OCI-LY1 (cell line): ENCODE measurements at regions not wholly inside any gene's neighbourhood (a gene's known extent, or its start where the extent isn't known, plus 50 kb on each side); places are given as distances from the start of the nearest gene placed in this dataset.

Experiments used
- H2AFZ ChIP-seq: fragments of 200-600 bp; sonication (generic), shearing (Covaris generic); 2 replicates; pipeline ENCODE4 v1.6.0; 2014; ENCODE audit warnings: antibody characterized with exemption, mild to moderate bottlenecking, low read length
- H3F3A ChIP-seq: fragments of 200-600 bp; sonication (generic), shearing (Covaris generic); 2 replicates; pipeline ENCODE4 v1.6.0; 2014; ENCODE audit warnings: mild to moderate bottlenecking, antibody characterized with exemption, low read length, moderate library complexity; ENCODE audit not compliant: insufficient read depth
- H3K27ac ChIP-seq: fragments of 200-600 bp; sonication (generic); 2 replicates; pipeline ENCODE4 v1.5.1; 2014; ENCODE audit warnings: low read length, mixed run types, mild to moderate bottlenecking, low read depth; ENCODE audit not compliant: poor library complexity, severe bottlenecking
- H3K27me3 ChIP-seq: fragments of 200-600 bp; sonication (generic); 2 replicates; pipeline ENCODE4 v1.6.0; 2014; ENCODE audit warnings: antibody characterized with exemption, mild to moderate bottlenecking, low read length, moderate library complexity; ENCODE audit not compliant: insufficient read depth
- H3K36me3 ChIP-seq: fragments of 200-600 bp; sonication (generic); 2 replicates; pipeline ENCODE4 v1.6.1; 2014; ENCODE audit warnings: mild to moderate bottlenecking, antibody characterized with exemption, low read length, moderate library complexity, mixed read lengths; ENCODE audit not compliant: insufficient read depth
- H3K4me1 ChIP-seq: fragments of 200-600 bp; sonication (generic); 2 replicates; pipeline ENCODE4 v1.5.1; 2014; ENCODE audit warnings: mild to moderate bottlenecking, low read length, moderate library complexity; ENCODE audit not compliant: insufficient read depth, severe bottlenecking
- H3K4me2 ChIP-seq: fragments of 200-600 bp; sonication (generic), shearing (Covaris generic); 2 replicates; pipeline ENCODE4 v1.6.1; 2014; ENCODE audit warnings: low read length
- H3K4me3 ChIP-seq: fragments of 200-600 bp; sonication (generic); 2 replicates; pipeline ENCODE4 v1.5.1; 2014; ENCODE audit warnings: low read length, low read depth, mild to moderate bottlenecking, mixed read lengths; ENCODE audit not compliant: poor library complexity, severe bottlenecking
- H3K79me2 ChIP-seq: fragments of 200-600 bp; shearing (Covaris generic); 2 replicates; pipeline ENCODE4 v1.6.1; 2016; ENCODE audit warnings: mixed run types, low read length, mixed read lengths; ENCODE audit not compliant: insufficient read depth
- H3K9ac ChIP-seq: fragments of 200-600 bp; sonication (generic), shearing (Covaris generic); 2 replicates; pipeline ENCODE4 v1.6.1; 2014; ENCODE audit warnings: mild to moderate bottlenecking, low read length, mixed read lengths
- H3K9me2 ChIP-seq: fragments of 200-600 bp; sonication (generic), shearing (Covaris generic); 2 replicates; pipeline ENCODE4 v1.6.1; 2014; ENCODE audit warnings: low read depth, mild to moderate bottlenecking, low read length, mixed read lengths
- H3K9me3 ChIP-seq: fragments of 200-600 bp; shearing (Covaris generic); 2 replicates; pipeline ENCODE4 v1.6.1; 2014; ENCODE audit warnings: low read length, mixed read lengths
- H4K20me1 ChIP-seq: fragments of 200-600 bp; sonication (generic), shearing (Covaris generic); 2 replicates; pipeline ENCODE4 v1.6.0; 2016; ENCODE audit warnings: mild to moderate bottlenecking, low read length; ENCODE audit not compliant: insufficient read depth
- EZH2 ChIP-seq: fragments of 200-600 bp; sonication (generic), shearing (Covaris generic); IDR thresholded peaks from 2 replicates; pipeline ENCODE4 v1.8.0; 2017; ENCODE audit warnings: borderline replicate concordance, mixed run types, mild to moderate bottlenecking, antibody characterized with exemption, low read length, moderate library complexity, mixed read lengths
- TF ChIP-seq, protein P1 (sequence below): fragments of 200-600 bp; sonication (generic), shearing (Covaris generic); IDR thresholded peaks from 2 replicates; pipeline ENCODE4 v1.5.1; 2017; ENCODE audit warnings: mild to moderate bottlenecking, antibody characterized with exemption, low read length, moderate library complexity, mixed read lengths

GRCh38 chr16:48816393-48816792, 206.4 kb upstream of the N4BP1 start:
- Histone ChIP-seq H3K9ac (no peak overlapping the region), H4K20me1 (no peaks in the 10 kb centered on the region), H3K9me2 (no peaks in the 10 kb centered on the region), H2AFZ (no peak overlapping the region), H3K27ac (no peak overlapping the region), H3K4me3 (no peak overlapping the region), H3K79me2 (no peaks in the 10 kb centered on the region), H3K4me2 (no peak overlapping the region), H3K9me3 (no peaks in the 10 kb centered on the region), H3F3A (no peaks in the 10 kb centered on the region), H3K36me3 (no peaks in the 10 kb centered on the region), H3K27me3 (no peaks in the 10 kb centered on the region), H3K4me1 (no peaks in the 10 kb centered on the region)
- TF ChIP-seq, protein P1, sequence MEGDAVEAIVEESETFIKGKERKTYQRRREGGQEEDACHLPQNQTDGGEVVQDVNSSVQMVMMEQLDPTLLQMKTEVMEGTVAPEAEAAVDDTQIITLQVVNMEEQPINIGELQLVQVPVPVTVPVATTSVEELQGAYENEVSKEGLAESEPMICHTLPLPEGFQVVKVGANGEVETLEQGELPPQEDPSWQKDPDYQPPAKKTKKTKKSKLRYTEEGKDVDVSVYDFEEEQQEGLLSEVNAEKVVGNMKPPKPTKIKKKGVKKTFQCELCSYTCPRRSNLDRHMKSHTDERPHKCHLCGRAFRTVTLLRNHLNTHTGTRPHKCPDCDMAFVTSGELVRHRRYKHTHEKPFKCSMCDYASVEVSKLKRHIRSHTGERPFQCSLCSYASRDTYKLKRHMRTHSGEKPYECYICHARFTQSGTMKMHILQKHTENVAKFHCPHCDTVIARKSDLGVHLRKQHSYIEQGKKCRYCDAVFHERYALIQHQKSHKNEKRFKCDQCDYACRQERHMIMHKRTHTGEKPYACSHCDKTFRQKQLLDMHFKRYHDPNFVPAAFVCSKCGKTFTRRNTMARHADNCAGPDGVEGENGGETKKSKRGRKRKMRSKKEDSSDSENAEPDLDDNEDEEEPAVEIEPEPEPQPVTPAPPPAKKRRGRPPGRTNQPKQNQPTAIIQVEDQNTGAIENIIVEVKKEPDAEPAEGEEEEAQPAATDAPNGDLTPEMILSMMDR = no peak
- no peak for TF ChIP-seq EZH2

- no peak for TF ChIP-seq EZH2
- TF ChIP-seq, protein P1 = no peak
- no peaks in the 10 kb centered on the region for H3K79me2 ChIP-seq
- no peak overlapping the region for H3K27ac ChIP-seq
- H2AFZ ChIP-seq = no peak overlapping the region
- no peak overlapping the region for H3K4me3 ChIP-seq
- no peaks in the 10 kb centered on the region for H3K4me1 ChIP-seq
- H4K20me1 ChIP-seq = no peaks in the 10 kb centered on the region
- no peaks in the 10 kb centered on the region for H3F3A ChIP-seq
- no peaks in the 10 kb centered on the region for H3K9me2 ChIP-seq
- no peaks in the 10 kb centered on the region for H3K27me3 ChIP-seq
- no peak overlapping the region for H3K9ac ChIP-seq
- no peak overlapping the region for H3K4me2 ChIP-seq
- H3K36me3 ChIP-seq = no peaks in the 10 kb centered on the region
- H3K9me3 ChIP-seq = no peaks in the 10 kb centered on the region
These were observed 205.0 kb upstream of the N4BP1 start for GRCh38 chr16:48814994-48815393.

GRCh38 chr16:48813485-48813884, 203.5 kb upstream of the N4BP1 start:
- Histone ChIP-seq H3K9me3 (no peaks in the 10 kb centered on the region), H4K20me1 (no peaks in the 10 kb centered on the region), H3K4me1 (no peaks in the 10 kb centered on the region), H3F3A (no peaks in the 10 kb centered on the region), H3K27ac (no peak overlapping the region), H3K27me3 (no peaks in the 10 kb centered on the region), H3K4me2 (no peak overlapping the region), H2AFZ (no peak overlapping the region), H3K9me2 (no peaks in the 10 kb centered on the region), H3K9ac (no peak overlapping the region), H3K4me3 (no peak overlapping the region), H3K79me2 (no peaks in the 10 kb centered on the region), H3K36me3 (no peaks in the 10 kb centered on the region)
- TF ChIP-seq, protein P1 = no peak
- TF ChIP-seq EZH2 = no peak
